Stomach (tissue), 4 donors: ENCODE measurements at regions not wholly inside any gene's neighbourhood (a gene's known extent, or its start where the extent isn't known, plus 50 kb on each side); places are given as distances from the start of the nearest gene placed in this dataset.

Experiments
- CTCF ChIP-seq, 7 experiments: fragments of 450-650 bp in 4 of 7; fragments of 200-600 bp in 3 of 7; sonication (generic) in 3 of 7; IDR thresholded peaks; one replicate each; pipeline ENCODE4 v1.5.1; 2016 to 2019; ENCODE audit warnings: antibody characterized with exemption in 7 of 7, control low read depth in 2 of 7, mild to moderate bottlenecking in 1 of 7
- POLR2A ChIP-seq, 4 donors: fragments of 450-650 bp; IDR thresholded peaks; one replicate each; pipeline ENCODE4 v1.6.1; 2016; ENCODE audit warnings: antibody characterized with exemption in 4 of 4, control low read depth in 2 of 4, mild to moderate bottlenecking in 1 of 4, moderate library complexity in 1 of 4
- POLR2AphosphoS5 ChIP-seq, 3 donors: sonication (generic); formaldehyde crosslinking; IDR thresholded peaks; one replicate each; pipeline ENCODE4 v1.6.1; 2016; ENCODE audit warnings: antibody characterized with exemption in 3 of 3

GRCh38 chr12:42640391-42640790, 50.8 kb upstream of the PRICKLE1 start:
- TF ChIP-seq POLR2A (IDR thresholded peaks at IDR 0.05) (no peak), CTCF (IDR thresholded peaks at IDR 0.05) (no peak), POLR2AphosphoS5 (IDR thresholded peaks at IDR 0.05) (no peak)
